Neural progenitor cell (in vitro differentiated cells): ENCODE measurements at regions not wholly inside any gene's neighbourhood (a gene's known extent, or its start where the extent isn't known, plus 50 kb on each side); places are given as distances from the start of the nearest gene placed in this dataset.

Experiments
- CTCF ChIP-seq: fragments of 200-600 bp; sonication (generic); IDR thresholded peaks from 2 replicates; pipeline ENCODE4 v1.5.1; 2017; ENCODE audit warnings: antibody characterized with exemption, mild to moderate bottlenecking
- EZH2 ChIP-seq: fragments of 200-600 bp; sonication (generic); IDR thresholded peaks from 2 replicates; pipeline ENCODE4 v1.6.1; 2017; ENCODE audit warnings: antibody characterized with exemption, mild to moderate bottlenecking, moderate library complexity

- TF ChIP-seq CTCF (no peak), EZH2 (no peak)
Observed at GRCh38 chrX:122583551-122583950, 600.5 kb upstream of the GRIA3 start.
